ENCODE measurements at regions not wholly inside any gene's neighbourhood (a gene's known extent, or its start where the extent isn't known, plus 50 kb on each side); places are given as distances from the start of the nearest gene placed in this dataset.

DNA sequence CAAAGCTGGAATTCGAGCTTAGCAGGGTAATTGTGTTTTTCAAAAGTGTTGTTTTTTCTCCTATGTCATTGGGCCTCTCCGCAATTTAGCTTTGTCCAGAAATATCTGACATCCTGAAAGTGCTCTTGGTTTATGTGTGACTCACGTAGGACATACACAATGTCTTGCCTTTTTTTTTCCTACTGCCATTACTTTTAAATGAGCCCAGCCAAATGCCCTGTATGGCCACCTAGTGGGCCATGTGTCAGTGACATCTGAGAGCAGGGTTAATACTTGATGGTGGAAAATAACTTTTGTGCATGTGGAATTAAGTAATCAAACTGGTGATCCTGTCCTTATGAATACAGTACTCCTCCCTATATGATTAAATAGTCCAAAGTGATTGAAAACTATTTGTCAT is 1411.1 kb upstream of the TENM3 start:
- no peak for DNase-seq (ENCODE audit: low read depth)

DNA sequence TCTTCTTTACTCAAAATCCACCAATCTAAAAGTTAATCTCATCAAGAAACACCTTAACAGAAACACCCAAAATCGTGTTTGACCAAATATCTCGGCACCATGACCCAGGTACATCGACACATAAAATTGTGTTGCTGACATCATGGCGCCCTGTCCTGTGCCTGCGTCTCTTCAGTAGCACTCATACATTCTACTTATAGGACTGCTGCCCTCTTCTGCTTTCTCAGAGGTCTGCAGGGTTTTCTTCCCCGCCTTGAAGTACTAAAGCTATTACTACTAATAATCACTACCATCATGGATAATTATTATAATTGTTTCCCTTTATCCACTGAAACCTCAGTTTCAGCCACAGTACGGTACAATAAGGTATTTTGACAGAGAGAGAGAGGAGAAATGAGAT is 1403.1 kb upstream of the TENM3 start:
- H3K4me3 ChIP-seq (ENCODE audit: low read depth, low read length) = no peak overlapping the region
- DNase-seq (ENCODE audit: low read depth) = no peak
- TF ChIP-seq, protein P1, sequence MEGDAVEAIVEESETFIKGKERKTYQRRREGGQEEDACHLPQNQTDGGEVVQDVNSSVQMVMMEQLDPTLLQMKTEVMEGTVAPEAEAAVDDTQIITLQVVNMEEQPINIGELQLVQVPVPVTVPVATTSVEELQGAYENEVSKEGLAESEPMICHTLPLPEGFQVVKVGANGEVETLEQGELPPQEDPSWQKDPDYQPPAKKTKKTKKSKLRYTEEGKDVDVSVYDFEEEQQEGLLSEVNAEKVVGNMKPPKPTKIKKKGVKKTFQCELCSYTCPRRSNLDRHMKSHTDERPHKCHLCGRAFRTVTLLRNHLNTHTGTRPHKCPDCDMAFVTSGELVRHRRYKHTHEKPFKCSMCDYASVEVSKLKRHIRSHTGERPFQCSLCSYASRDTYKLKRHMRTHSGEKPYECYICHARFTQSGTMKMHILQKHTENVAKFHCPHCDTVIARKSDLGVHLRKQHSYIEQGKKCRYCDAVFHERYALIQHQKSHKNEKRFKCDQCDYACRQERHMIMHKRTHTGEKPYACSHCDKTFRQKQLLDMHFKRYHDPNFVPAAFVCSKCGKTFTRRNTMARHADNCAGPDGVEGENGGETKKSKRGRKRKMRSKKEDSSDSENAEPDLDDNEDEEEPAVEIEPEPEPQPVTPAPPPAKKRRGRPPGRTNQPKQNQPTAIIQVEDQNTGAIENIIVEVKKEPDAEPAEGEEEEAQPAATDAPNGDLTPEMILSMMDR (IDR thresholded peaks at IDR 0.05; ENCODE audit: insufficient read depth, low read length) = no peak

More for the DNA sequence above, 1411.1 kb upstream of the TENM3 start:
- no peak overlapping the region for H3K4me3 ChIP-seq (ENCODE audit: low read depth, low read length)
- TF ChIP-seq, protein P1 (IDR thresholded peaks at IDR 0.05; ENCODE audit: insufficient read depth, low read length) = no peak

DNA sequence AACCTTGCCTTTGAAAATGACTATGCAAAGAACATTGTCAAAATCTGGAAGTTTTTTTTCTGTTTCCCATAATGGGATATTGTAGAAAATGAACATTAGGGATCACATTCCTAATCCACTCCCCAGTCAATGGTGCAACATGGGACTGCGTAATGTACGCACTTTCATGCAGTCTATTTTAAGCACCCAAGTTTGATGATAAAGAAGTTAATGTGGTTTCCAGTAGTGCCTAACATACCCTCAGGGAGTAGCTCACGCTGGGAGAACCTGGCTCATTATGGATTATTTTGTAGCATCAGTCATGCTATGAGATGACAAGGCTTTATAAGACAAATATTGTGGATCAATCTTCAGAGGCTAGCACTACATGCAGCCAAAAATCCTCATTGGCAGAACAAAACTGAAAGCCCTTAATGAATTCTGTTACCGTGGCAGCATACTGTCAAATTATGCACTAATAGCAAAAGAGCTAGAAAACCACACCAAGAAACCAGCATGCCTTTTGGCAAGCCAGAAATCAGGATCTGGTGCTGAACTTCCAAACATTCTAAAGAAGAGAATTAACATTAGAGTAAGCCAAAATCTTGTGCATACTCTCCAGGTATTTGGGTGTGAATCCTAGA is 1392.8 kb upstream of the TENM3 start:
- TF ChIP-seq, protein P1 (IDR thresholded peaks at IDR 0.05; ENCODE audit: insufficient read depth, low read length) = no peak
- no peak overlapping the region for H3K4me3 ChIP-seq (ENCODE audit: low read depth, low read length)
- no peak for DNase-seq (ENCODE audit: low read depth)

DNA sequence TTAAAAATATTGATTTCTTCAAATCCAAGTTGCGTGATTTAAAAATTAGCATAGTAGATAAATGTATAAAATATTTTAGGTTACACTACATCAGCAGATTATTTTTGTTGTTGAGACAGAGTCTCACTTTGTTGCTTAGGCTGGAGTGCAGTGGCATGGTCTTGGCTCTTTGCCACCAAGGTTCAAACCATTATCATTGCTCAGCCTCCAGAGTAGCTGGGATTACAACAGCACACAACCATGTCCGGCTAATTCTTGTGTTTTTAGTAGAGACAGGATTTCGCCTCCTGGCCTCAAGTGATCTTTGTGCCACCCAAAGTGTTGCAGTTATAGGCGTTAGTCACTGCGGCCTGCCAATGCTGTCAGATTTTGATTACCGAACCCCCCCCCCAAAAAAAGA is 1390.5 kb upstream of the TENM3 start:
- TF ChIP-seq, protein P1 (IDR thresholded peaks at IDR 0.05; ENCODE audit: insufficient read depth, low read length) = no peak
- DNase-seq (ENCODE audit: low read depth) = no peak
- no peak overlapping the region for H3K4me3 ChIP-seq (ENCODE audit: low read depth, low read length)

DNA sequence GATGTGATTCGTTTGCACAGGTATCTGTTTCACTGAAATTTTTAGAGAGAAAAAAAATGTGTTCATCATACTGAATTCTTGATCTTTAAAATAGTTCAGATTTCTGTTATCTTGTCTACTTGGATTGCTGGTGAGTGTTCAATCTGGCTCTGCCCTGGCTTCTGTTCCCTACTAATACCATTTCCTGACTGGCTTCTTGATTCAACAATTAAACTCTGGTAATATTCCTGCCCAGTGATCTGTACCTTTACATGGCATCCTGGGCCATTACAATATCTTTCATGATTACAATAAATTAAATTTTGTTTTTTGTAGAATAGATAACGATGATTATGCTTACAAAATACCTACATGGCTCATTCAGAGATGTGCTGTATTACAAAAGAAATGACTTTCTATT is 1388.0 kb upstream of the TENM3 start:
- DNase-seq (ENCODE audit: low read depth) = no peak
- H3K4me3 ChIP-seq (ENCODE audit: low read depth, low read length) = no peak overlapping the region
- TF ChIP-seq, protein P1 (IDR thresholded peaks at IDR 0.05; ENCODE audit: insufficient read depth, low read length) = no peak

DNA sequence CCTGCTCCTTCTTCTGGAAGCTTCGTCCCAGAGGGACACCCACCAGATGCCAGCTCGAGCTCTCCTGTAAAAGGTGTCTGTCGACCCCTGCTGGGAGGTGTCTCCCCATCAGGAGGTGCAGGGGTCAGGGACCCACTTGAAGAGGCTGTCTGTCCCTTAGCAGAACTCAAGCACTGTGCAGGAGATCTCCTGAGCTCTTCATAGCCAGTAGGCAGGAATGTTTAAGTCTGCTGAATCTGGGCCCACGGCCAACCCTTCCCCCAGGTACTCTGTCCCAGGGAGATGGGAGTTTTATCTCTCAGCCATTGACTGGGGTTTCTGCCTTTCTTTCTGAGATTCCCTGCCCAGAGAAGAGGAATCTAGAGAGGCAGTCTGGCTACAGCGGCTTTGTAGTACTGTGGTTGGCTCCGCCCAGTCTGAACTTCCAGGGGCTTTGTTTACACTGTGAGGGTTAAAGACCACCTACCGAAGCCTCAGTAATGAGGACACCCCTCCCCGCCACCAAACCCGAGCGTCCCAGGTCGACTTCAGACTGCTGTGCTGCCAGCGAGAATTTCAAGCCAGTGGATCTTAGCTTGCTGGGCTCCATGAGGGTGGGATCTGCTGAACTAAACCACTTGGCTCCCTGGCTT is 1383.0 kb upstream of the TENM3 start:
- TF ChIP-seq, protein P1 (IDR thresholded peaks at IDR 0.05; ENCODE audit: insufficient read depth, low read length) = no peak
- no peak overlapping the region for H3K4me3 ChIP-seq (ENCODE audit: low read depth, low read length)
- no peak for DNase-seq (ENCODE audit: low read depth)
